Liver (tissue), 8 donors: ENCODE measurements at regions not wholly inside any gene's neighbourhood (a gene's known extent, or its start where the extent isn't known, plus 50 kb on each side); places are given as distances from the start of the nearest gene placed in this dataset.

ENCODE experiments used
- DNase-seq: peaks from one replicate; pipeline ENCODE4 v3.0.0-alpha.2; 2017; ENCODE audit warnings: low spot score
- H3K27ac ChIP-seq, 2 donors: one replicate each; pipeline ENCODE4 v1.7.0; 2013; ENCODE audit warnings: inconsistent platforms in 2 of 2, low read length in 2 of 2, control low read depth in 1 of 2, low read depth in 1 of 2, mild to moderate bottlenecking in 1 of 2
- H3K27me3 ChIP-seq, 4 donors: one replicate each; pipeline versions ENCODE4 v1.6.1 to v1.7.0; 2013; ENCODE audit warnings: low read length in 3 of 4, inconsistent platforms in 1 of 4, mild to moderate bottlenecking in 1 of 4, moderate library complexity in 1 of 4; ENCODE audit not compliant: control insufficient read depth in 4 of 4, insufficient read depth in 4 of 4
- H3K36me3 ChIP-seq, 4 donors: one replicate each; pipeline versions ENCODE4 v1.6.1 to v1.7.0; 2013; ENCODE audit warnings: low read length in 3 of 4, mild to moderate bottlenecking in 3 of 4, low read depth in 1 of 4, moderate library complexity in 1 of 4; ENCODE audit not compliant: control insufficient read depth in 4 of 4, insufficient read depth in 3 of 4
- H3K4me1 ChIP-seq, 4 donors: one replicate each; pipeline versions ENCODE4 v1.6.1 to v1.7.0; 2013; ENCODE audit warnings: low read length in 3 of 4, mild to moderate bottlenecking in 3 of 4, moderate library complexity in 1 of 4; ENCODE audit not compliant: control insufficient read depth in 4 of 4, insufficient read depth in 4 of 4
- H3K4me3 ChIP-seq, 3 donors: one replicate each; pipeline versions ENCODE4 v1.6.1 to v1.7.0; 2013; ENCODE audit warnings: low read length in 3 of 3, control low read depth in 1 of 3, low read depth in 1 of 3, mild to moderate bottlenecking in 1 of 3
- H3K9ac ChIP-seq, 2 donors: one replicate each; pipeline ENCODE4 v1.7.0; 2013; ENCODE audit warnings: low read length in 2 of 2, mild to moderate bottlenecking in 2 of 2, moderate library complexity in 2 of 2, control low read depth in 1 of 2, low read depth in 1 of 2
- H3K9me3 ChIP-seq, 4 donors: one replicate each; pipeline versions ENCODE4 v1.6.1 to v1.7.0; 2013; ENCODE audit warnings: low read length in 3 of 4; ENCODE audit not compliant: control insufficient read depth in 4 of 4
- EGR1 ChIP-seq, 2 donors: IDR thresholded peaks; 2 replicates each; pipeline ENCODE4 v1.6.1; 2016 to 2018; ENCODE audit warnings: antibody characterized with exemption in 2 of 2, low read depth in 2 of 2
- FOXA1 ChIP-seq: IDR thresholded peaks from 2 replicates; pipeline ENCODE4 v1.6.1; 2016; ENCODE audit warnings: antibody characterized with exemption
- FOXA2 ChIP-seq: IDR thresholded peaks from 2 replicates; pipeline ENCODE4 v1.6.1; 2016; ENCODE audit warnings: antibody characterized with exemption
- GABPA ChIP-seq, 2 donors: IDR thresholded peaks in 1 of 2; conservative IDR thresholded peaks in 1 of 2; 2 replicates each; pipeline ENCODE4 v1.6.1; 2016; ENCODE audit warnings: antibody characterized with exemption in 2 of 2, mild to moderate bottlenecking in 1 of 2, moderate library complexity in 1 of 2
- HNF4A ChIP-seq, 2 donors: conservative IDR thresholded peaks; 2 replicates each; pipeline ENCODE4 v1.6.1; 2016; ENCODE audit warnings: antibody characterized with exemption in 2 of 2, mild to moderate bottlenecking in 2 of 2
- HNF4G ChIP-seq: IDR thresholded peaks from 2 replicates; pipeline ENCODE4 v1.6.1; 2016; ENCODE audit warnings: antibody characterized with exemption
- JUND ChIP-seq, 2 donors: IDR thresholded peaks; 2 replicates each; pipeline ENCODE4 v1.6.1; 2016; ENCODE audit warnings: antibody characterized with exemption in 2 of 2
- NR2F2 ChIP-seq: IDR thresholded peaks from 2 replicates; pipeline ENCODE4 v1.6.1; 2016; ENCODE audit warnings: antibody characterized with exemption
- RAD21 ChIP-seq, 2 donors: IDR thresholded peaks; 2 replicates each; pipeline ENCODE4 v1.6.1; 2016; ENCODE audit warnings: antibody characterized with exemption in 2 of 2, mild to moderate bottlenecking in 2 of 2
- RXRA ChIP-seq, 2 donors: IDR thresholded peaks; 2 replicates each; pipeline ENCODE4 v1.6.1; 2017 to 2018; ENCODE audit warnings: antibody characterized with exemption in 2 of 2, mild to moderate bottlenecking in 1 of 2
- SP1 ChIP-seq: IDR thresholded peaks from 2 replicates; pipeline ENCODE4 v1.6.1; 2018; ENCODE audit warnings: antibody characterized with exemption, mild to moderate bottlenecking
- TAF1 ChIP-seq: conservative IDR thresholded peaks from 2 replicates; pipeline ENCODE4 v1.6.1; 2016; ENCODE audit warnings: antibody characterized with exemption, mild to moderate bottlenecking
- YY1 ChIP-seq: IDR thresholded peaks from 2 replicates; pipeline ENCODE4 v1.6.1; 2016; ENCODE audit warnings: antibody characterized with exemption, mild to moderate bottlenecking
- WGBS: extraction: QIAGEN DNeasy Blood & Tissue Kit; methylation state at CpG from one replicate; pipeline ENCODE4 v1.1.7; 2013; 5-methylcytosine and 5-hydroxymethylcytosine counted together
- TF ChIP-seq, protein P1 (sequence below): IDR thresholded peaks from 2 replicates; pipeline ENCODE4 v1.6.1; 2016; ENCODE audit warnings: antibody characterized with exemption, mild to moderate bottlenecking
- TF ChIP-seq, protein P2 (sequence below): IDR thresholded peaks from 2 replicates; pipeline ENCODE4 v1.6.1; 2016; ENCODE audit warnings: antibody characterized with exemption
- TF ChIP-seq, protein P3 (sequence below): IDR thresholded peaks from 2 replicates; pipeline ENCODE4 v1.6.1; 2016; ENCODE audit warnings: antibody characterized with exemption
- TF ChIP-seq, protein P4 (sequence below): IDR thresholded peaks from 2 replicates; pipeline ENCODE4 v1.6.1; 2016; ENCODE audit warnings: antibody characterized with exemption
- TF ChIP-seq, protein P5 (sequence below): fragments of 150-350 bp; IDR thresholded peaks from 2 replicates; pipeline ENCODE4 v1.5.1; 2017; ENCODE audit warnings: improper control_type of control experiment, low read depth, low read length; ENCODE audit not compliant: missing input control
- donor health status: healthy.
- donor health status: healthy.
- donor health status: healthy.
- donor health status: healthy.
- donor health status: healthy.

DNA sequence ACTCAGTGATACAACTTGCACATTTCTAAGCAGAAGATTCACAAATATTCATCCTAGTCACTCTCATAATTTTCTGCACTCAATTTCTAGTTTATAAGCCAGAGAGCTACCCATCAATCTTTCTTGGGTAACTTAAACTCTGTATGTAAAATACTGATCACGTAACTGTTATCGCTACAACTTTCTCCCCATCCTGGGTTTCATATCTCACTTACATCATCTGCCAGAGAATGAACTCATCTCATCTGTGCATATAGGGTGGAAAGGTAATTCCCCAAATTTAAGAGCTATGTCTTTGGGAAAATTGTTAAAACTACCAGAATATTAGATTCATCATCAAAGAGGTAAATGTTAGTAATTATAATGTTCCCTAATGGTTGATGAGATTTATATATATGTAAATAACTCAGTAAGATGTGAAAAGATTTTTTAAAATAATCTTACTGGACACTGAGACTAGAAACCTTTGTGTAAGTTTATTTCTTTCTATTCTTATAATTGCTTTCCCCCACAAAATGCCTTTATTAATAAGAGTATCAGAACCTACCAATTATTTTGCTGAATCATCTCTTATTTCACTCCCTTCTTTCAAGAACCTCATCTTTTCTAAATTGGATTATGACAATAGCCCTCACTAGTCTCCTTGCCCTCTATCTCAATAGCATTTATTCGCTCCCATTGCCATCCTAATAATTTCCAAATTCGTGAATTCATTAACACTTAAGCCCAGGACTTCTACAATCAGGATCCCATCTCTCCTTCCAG, 729.0 kb downstream of the EPHA4 start (continued):
- TF ChIP-seq GABPA (IDR thresholded peaks at IDR 0.05 in 1 of 2, conservative IDR thresholded peaks at IDR 0.05 in 1 of 2) (no peak), YY1 (no peak), TAF1 (no peak), SP1 (no peak), FOXA2 (no peak), RXRA (IDR thresholded peaks at IDR 0.05) (no peak), HNF4A (conservative IDR thresholded peaks at IDR 0.05) (no peak)
- TF ChIP-seq, protein P1, sequence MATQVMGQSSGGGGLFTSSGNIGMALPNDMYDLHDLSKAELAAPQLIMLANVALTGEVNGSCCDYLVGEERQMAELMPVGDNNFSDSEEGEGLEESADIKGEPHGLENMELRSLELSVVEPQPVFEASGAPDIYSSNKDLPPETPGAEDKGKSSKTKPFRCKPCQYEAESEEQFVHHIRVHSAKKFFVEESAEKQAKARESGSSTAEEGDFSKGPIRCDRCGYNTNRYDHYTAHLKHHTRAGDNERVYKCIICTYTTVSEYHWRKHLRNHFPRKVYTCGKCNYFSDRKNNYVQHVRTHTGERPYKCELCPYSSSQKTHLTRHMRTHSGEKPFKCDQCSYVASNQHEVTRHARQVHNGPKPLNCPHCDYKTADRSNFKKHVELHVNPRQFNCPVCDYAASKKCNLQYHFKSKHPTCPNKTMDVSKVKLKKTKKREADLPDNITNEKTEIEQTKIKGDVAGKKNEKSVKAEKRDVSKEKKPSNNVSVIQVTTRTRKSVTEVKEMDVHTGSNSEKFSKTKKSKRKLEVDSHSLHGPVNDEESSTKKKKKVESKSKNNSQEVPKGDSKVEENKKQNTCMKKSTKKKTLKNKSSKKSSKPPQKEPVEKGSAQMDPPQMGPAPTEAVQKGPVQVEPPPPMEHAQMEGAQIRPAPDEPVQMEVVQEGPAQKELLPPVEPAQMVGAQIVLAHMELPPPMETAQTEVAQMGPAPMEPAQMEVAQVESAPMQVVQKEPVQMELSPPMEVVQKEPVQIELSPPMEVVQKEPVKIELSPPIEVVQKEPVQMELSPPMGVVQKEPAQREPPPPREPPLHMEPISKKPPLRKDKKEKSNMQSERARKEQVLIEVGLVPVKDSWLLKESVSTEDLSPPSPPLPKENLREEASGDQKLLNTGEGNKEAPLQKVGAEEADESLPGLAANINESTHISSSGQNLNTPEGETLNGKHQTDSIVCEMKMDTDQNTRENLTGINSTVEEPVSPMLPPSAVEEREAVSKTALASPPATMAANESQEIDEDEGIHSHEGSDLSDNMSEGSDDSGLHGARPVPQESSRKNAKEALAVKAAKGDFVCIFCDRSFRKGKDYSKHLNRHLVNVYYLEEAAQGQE: no peak
- TF ChIP-seq, protein P2, sequence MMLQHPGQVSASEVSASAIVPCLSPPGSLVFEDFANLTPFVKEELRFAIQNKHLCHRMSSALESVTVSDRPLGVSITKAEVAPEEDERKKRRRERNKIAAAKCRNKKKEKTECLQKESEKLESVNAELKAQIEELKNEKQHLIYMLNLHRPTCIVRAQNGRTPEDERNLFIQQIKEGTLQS: no peak

DNA sequence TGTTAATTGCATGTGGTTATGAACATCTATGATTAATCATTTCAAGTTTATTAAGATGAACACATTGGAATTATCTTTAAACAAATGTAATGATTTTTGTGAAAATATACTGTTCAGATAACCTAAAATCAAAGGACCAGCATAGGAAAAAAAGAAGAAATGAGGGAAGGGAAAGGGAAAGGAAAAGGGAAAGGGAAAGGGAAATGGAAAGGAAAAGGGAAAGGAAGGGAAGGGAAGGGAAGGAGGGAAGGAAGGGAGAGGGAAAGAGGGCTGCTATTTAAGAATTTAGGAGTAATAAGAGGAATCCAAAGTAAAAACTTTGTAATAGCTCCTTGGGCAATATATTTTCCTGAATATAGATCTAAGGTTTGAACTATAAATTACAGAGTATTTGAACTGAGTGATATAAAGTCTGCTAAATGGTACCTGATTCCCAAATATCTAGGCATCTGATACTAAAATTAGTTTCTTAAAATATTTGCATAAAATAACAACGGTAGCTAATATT, 726.3 kb downstream of the EPHA4 start:
- H3K9me3 ChIP-seq: no peaks in the 10 kb centered on the region
- H3K27ac ChIP-seq: no peak overlapping the region
- H3K27me3 ChIP-seq: peaks cover 0 to 2% (median 1%) of the 10 kb centered on the region in 4 donors
- H3K9ac ChIP-seq: no peak overlapping the region
- H3K36me3 ChIP-seq: no peaks in the 10 kb centered on the region
- TF ChIP-seq SP1 (no peak), RXRA (IDR thresholded peaks at IDR 0.05) (no peak), JUND (IDR thresholded peaks at IDR 0.05) (no peak), EGR1 (IDR thresholded peaks at IDR 0.05; ENCODE audit: low read depth in 2 of 2) (no peak), HNF4A (conservative IDR thresholded peaks at IDR 0.05) (no peak), FOXA2 (no peak), HNF4G (no peak), YY1 (no peak), GABPA (IDR thresholded peaks at IDR 0.05 in 1 of 2, conservative IDR thresholded peaks at IDR 0.05 in 1 of 2) (no peak), RAD21 (IDR thresholded peaks at IDR 0.05) (no peak), FOXA1 (no peak), NR2F2 (no peak)
- TF ChIP-seq, protein P3, sequence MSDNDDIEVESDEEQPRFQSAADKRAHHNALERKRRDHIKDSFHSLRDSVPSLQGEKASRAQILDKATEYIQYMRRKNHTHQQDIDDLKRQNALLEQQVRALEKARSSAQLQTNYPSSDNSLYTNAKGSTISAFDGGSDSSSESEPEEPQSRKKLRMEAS: no peak
- TF ChIP-seq, protein P1: no peak
- TF ChIP-seq, protein P4, sequence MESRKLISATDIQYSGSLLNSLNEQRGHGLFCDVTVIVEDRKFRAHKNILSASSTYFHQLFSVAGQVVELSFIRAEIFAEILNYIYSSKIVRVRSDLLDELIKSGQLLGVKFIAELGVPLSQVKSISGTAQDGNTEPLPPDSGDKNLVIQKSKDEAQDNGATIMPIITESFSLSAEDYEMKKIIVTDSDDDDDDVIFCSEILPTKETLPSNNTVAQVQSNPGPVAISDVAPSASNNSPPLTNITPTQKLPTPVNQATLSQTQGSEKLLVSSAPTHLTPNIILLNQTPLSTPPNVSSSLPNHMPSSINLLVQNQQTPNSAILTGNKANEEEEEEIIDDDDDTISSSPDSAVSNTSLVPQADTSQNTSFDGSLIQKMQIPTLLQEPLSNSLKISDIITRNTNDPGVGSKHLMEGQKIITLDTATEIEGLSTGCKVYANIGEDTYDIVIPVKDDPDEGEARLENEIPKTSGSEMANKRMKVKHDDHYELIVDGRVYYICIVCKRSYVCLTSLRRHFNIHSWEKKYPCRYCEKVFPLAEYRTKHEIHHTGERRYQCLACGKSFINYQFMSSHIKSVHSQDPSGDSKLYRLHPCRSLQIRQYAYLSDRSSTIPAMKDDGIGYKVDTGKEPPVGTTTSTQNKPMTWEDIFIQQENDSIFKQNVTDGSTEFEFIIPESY: no peak
- TF ChIP-seq, protein P5, sequence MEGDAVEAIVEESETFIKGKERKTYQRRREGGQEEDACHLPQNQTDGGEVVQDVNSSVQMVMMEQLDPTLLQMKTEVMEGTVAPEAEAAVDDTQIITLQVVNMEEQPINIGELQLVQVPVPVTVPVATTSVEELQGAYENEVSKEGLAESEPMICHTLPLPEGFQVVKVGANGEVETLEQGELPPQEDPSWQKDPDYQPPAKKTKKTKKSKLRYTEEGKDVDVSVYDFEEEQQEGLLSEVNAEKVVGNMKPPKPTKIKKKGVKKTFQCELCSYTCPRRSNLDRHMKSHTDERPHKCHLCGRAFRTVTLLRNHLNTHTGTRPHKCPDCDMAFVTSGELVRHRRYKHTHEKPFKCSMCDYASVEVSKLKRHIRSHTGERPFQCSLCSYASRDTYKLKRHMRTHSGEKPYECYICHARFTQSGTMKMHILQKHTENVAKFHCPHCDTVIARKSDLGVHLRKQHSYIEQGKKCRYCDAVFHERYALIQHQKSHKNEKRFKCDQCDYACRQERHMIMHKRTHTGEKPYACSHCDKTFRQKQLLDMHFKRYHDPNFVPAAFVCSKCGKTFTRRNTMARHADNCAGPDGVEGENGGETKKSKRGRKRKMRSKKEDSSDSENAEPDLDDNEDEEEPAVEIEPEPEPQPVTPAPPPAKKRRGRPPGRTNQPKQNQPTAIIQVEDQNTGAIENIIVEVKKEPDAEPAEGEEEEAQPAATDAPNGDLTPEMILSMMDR: no peak
- WGBS: 87% methylated on average over 1 of the region's 1 CpG
- no peak overlapping the region for H3K4me3 ChIP-seq
- no peak for DNase-seq
- no peaks in the 10 kb centered on the region for H3K4me1 ChIP-seq
